HG03066 (cell line): ENCODE measurements at regions not wholly inside any gene's neighbourhood (a gene's known extent, or its start where the extent isn't known, plus 50 kb on each side); places are given as distances from the start of the nearest gene placed in this dataset.
"Not testable (repeated sequence)": the region's sequence is repeated elsewhere in the genome, so short reads cannot be mapped to it uniquely, and the experiment has no call there.

ENCODE experiments used
- ATAC-seq: cut with Tn5 transposase; IDR thresholded peaks from one replicate; pipeline ENCODE4 v1.9.1; 2021; ENCODE audit warnings: low read depth; ENCODE audit not compliant: unreplicated experiment

- no peak for ATAC-seq
These were observed 1974.3 kb downstream of the EFNA5 start for GRCh38 chr5:105696440-105696839.

- ATAC-seq, result no peak
These were observed 1974.8 kb downstream of the EFNA5 start for GRCh38 chr5:105695941-105696340.

- ATAC-seq, result no peak
These were observed 1981.1 kb downstream of the EFNA5 start for GRCh38 chr5:105689596-105689995.

GRCh38 chr5:105688227-105688792 is 1982.4 kb downstream of the EFNA5 start:
- no peak for ATAC-seq

GRCh38 chr5:105687493-105687892 is 1983.2 kb downstream of the EFNA5 start:
- ATAC-seq, result no peak

- no peak for ATAC-seq
These were observed 1984.9 kb downstream of the EFNA5 start for GRCh38 chr5:105685884-105686283.

- ATAC-seq, result no peak
These were observed 1985.9 kb downstream of the EFNA5 start for GRCh38 chr5:105684799-105685198.

GRCh38 chr5:105680858-105681475 is 1989.8 kb downstream of the EFNA5 start:
- no peak for ATAC-seq

GRCh38 chr5:105677291-105677690 is 1993.4 kb downstream of the EFNA5 start:
- no peak for ATAC-seq

- no peak for ATAC-seq
These were observed 2000.1 kb downstream of the EFNA5 start for GRCh38 chr5:105670596-105670995.

- ATAC-seq, result no peak
These were observed 2007.1 kb downstream of the EFNA5 start for GRCh38 chr5:105663671-105664070.

- ATAC-seq, result no peak
These were observed 2011.3 kb downstream of the EFNA5 start for GRCh38 chr5:105659396-105659795.

- ATAC-seq, result no peak
These were observed 2030.4 kb downstream of the EFNA5 start for GRCh38 chr5:105640328-105640727.

- no peak for ATAC-seq
These were observed 2031.2 kb downstream of the EFNA5 start for GRCh38 chr5:105639511-105639910.

- ATAC-seq, result no peak
These were observed 2031.7 kb downstream of the EFNA5 start for GRCh38 chr5:105639068-105639467.

- no peak for ATAC-seq
These were observed 2032.3 kb downstream of the EFNA5 start for GRCh38 chr5:105638437-105638836.

GRCh38 chr5:105632043-105632442 is 2038.7 kb downstream of the EFNA5 start:
- no peak for ATAC-seq

GRCh38 chr5:105630803-105631202 is 2039.9 kb downstream of the EFNA5 start:
- no peak for ATAC-seq

- no peak for ATAC-seq
These were observed 2051.0 kb downstream of the EFNA5 start for GRCh38 chr5:105619725-105620124.

- ATAC-seq, result no peak
These were observed 2053.1 kb downstream of the EFNA5 start for GRCh38 chr5:105617436-105618215.

GRCh38 chr5:105616599-105616998 is 2054.0 kb upstream of the NUDT12 start:
- no peak for ATAC-seq

- ATAC-seq, result not testable (repeated sequence)
These were observed 2039.8 kb upstream of the NUDT12 start for GRCh38 chr5:105602406-105602805.
